GM12878 (cell line): ENCODE measurements at regions not wholly inside any gene's neighbourhood (a gene's known extent, or its start where the extent isn't known, plus 50 kb on each side); places are given as distances from the start of the nearest gene placed in this dataset.

ENCODE experiments used
- CHD2 ChIP-seq: IDR thresholded peaks from 2 replicates; pipeline ENCODE4 v1.6.1; 2011; ENCODE audit warnings: low read depth, low read length, improper control_type of control experiment, borderline replicate concordance
- CREB1 ChIP-seq: IDR thresholded peaks from 2 replicates; pipeline ENCODE4 v1.6.1; 2012; ENCODE audit warnings: low read depth, mild to moderate bottlenecking, inconsistent platforms
- CTCF ChIP-seq, 3 experiments: IDR thresholded peaks in 2 of 3; conservative IDR thresholded peaks in 1 of 3; 2 replicates each; pipeline ENCODE4 v1.5.1; 2011; ENCODE audit warnings: low read depth in 3 of 3, low read length in 3 of 3, mild to moderate bottlenecking in 3 of 3, control low read depth in 2 of 3, moderate library complexity in 2 of 3, inconsistent platforms in 1 of 3, mixed read lengths in 1 of 3; ENCODE audit not compliant: control insufficient read depth in 2 of 3, insufficient read depth in 1 of 3; ENCODE audit errors: extremely low read depth in 1 of 3
- ETV6 ChIP-seq, 2 experiments: fragments of 450-650 bp in 1 of 2; IDR thresholded peaks in 1 of 2; conservative IDR thresholded peaks in 1 of 2; 2 replicates each; pipeline ENCODE4 v1.6.1; 2014; ENCODE audit warnings: antibody characterized with exemption in 1 of 2, borderline replicate concordance in 1 of 2, low read depth in 1 of 2, mild to moderate bottlenecking in 1 of 2, moderate library complexity in 1 of 2
- NFIC ChIP-seq: IDR thresholded peaks from 2 replicates; pipeline ENCODE4 v1.6.1; 2012; ENCODE audit warnings: low read depth, mild to moderate bottlenecking, inconsistent platforms, low read length, moderate library complexity
- SP1 ChIP-seq: IDR thresholded peaks from one replicate; pipeline ENCODE4 v1.6.1; 2011; ENCODE audit warnings: low read depth, low read length
- TAF1 ChIP-seq: IDR thresholded peaks from 2 replicates; pipeline ENCODE4 v1.6.1; 2011; ENCODE audit warnings: mild to moderate bottlenecking, low read depth, low read length, borderline replicate concordance
- ZNF592 ChIP-seq: fragments of 450-650 bp; IDR thresholded peaks from 2 replicates; pipeline ENCODE4 v1.6.1; 2017; ENCODE audit warnings: mild to moderate bottlenecking, moderate library complexity
- ZNF687 ChIP-seq: fragments of 450-650 bp; IDR thresholded peaks from 2 replicates; pipeline ENCODE4 v1.6.1; 2017; ENCODE audit warnings: mild to moderate bottlenecking, moderate library complexity

- TF ChIP-seq NFIC (no peak), CHD2 (no peak), TAF1 (no peak), CTCF (IDR thresholded peaks at IDR 0.05 in 2 of 3, conservative IDR thresholded peaks at IDR 0.05 in 1 of 3; ENCODE audit: control insufficient read depth in 2 of 3, extremely low read depth in 1 of 3, insufficient read depth in 1 of 3, low read depth in 3 of 3, low read length in 3 of 3) (no peak), ETV6 (conservative IDR thresholded peaks at IDR 0.05 in 1 of 2, IDR thresholded peaks at IDR 0.05 in 1 of 2; ENCODE audit: borderline replicate concordance in 1 of 2, low read depth in 1 of 2) (no peak), SP1 (no peak), ZNF687 (no peak), ZNF592 (no peak), CREB1 (no peak)
These were observed 588.4 kb downstream of the SLC4A3 start for GRCh38 chr2:220215785-220216184.
